LNCAP (cell line): ENCODE measurements at regions not wholly inside any gene's neighbourhood (a gene's known extent, or its start where the extent isn't known, plus 50 kb on each side); places are given as distances from the start of the nearest gene placed in this dataset.

ENCODE experiments used
- CTCF ChIP-seq: fragments of 450-650 bp; IDR thresholded peaks from 2 replicates; pipeline ENCODE4 v1.5.1; 2017; ENCODE audit warnings: mild to moderate bottlenecking

GRCh38 chr13:60850526-60850925 lies 453.5 kb downstream of the TDRD3 start:
- no peak for TF ChIP-seq CTCF

GRCh38 chr13:60838581-60838980 lies 441.6 kb downstream of the TDRD3 start:
- TF ChIP-seq CTCF: no peak

GRCh38 chr13:60837806-60838205 lies 440.8 kb downstream of the TDRD3 start:
- TF ChIP-seq CTCF: no peak

GRCh38 chr13:60836821-60837220 lies 439.8 kb downstream of the TDRD3 start:
- no peak for TF ChIP-seq CTCF

GRCh38 chr13:60811581-60811980 lies 414.6 kb downstream of the TDRD3 start:
- no peak for TF ChIP-seq CTCF

GRCh38 chr13:60798503-60798902 lies 401.5 kb downstream of the TDRD3 start:
- no peak for TF ChIP-seq CTCF

- no peak for TF ChIP-seq CTCF
Observed at GRCh38 chr13:60797112-60797511, 400.1 kb downstream of the TDRD3 start.

- no peak for TF ChIP-seq CTCF
Observed at GRCh38 chr13:60794751-60795150, 397.7 kb downstream of the TDRD3 start.
